ENCODE measurements at regions not wholly inside any gene's neighbourhood (a gene's known extent, or its start where the extent isn't known, plus 50 kb on each side); places are given as distances from the start of the nearest gene placed in this dataset.

- DNase-seq: no peak
- no peak for ATAC-seq
- Histone ChIP-seq H3K27me3 (no peaks in the 10 kb centered on the region), H3K9me3 (no peaks in the 10 kb centered on the region), H3K4me1 (no peaks in the 10 kb centered on the region), H3K36me3 (no peaks in the 10 kb centered on the region), H3K27ac (no peak overlapping the region), H3K4me3 (no peak overlapping the region)
- TF ChIP-seq POLR2A (IDR thresholded peaks at IDR 0.05): no peak
- TF ChIP-seq, protein P1, sequence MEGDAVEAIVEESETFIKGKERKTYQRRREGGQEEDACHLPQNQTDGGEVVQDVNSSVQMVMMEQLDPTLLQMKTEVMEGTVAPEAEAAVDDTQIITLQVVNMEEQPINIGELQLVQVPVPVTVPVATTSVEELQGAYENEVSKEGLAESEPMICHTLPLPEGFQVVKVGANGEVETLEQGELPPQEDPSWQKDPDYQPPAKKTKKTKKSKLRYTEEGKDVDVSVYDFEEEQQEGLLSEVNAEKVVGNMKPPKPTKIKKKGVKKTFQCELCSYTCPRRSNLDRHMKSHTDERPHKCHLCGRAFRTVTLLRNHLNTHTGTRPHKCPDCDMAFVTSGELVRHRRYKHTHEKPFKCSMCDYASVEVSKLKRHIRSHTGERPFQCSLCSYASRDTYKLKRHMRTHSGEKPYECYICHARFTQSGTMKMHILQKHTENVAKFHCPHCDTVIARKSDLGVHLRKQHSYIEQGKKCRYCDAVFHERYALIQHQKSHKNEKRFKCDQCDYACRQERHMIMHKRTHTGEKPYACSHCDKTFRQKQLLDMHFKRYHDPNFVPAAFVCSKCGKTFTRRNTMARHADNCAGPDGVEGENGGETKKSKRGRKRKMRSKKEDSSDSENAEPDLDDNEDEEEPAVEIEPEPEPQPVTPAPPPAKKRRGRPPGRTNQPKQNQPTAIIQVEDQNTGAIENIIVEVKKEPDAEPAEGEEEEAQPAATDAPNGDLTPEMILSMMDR (IDR thresholded peaks at IDR 0.05): no peak
- 83 to 95% (median 89%) methylated on average over 15 to 16 of the region's 16 CpGs for WGBS, 4 donors
- intact Hi-C loops (cut with DNase I): no loop called here
Observed at GRCh38 chrX:96464880-96465558, 219.6 kb upstream of the DIAPH2 start.

- H3K4me1 ChIP-seq: no peaks in the 10 kb centered on the region
- 52 to 76% (median 61%) methylated on average over 4 of the region's 4 CpGs for WGBS, 4 donors
- H3K36me3 ChIP-seq: no peaks in the 10 kb centered on the region
- DNase-seq (no peak), ATAC-seq (no peak)
- no peak overlapping the region for H3K27ac ChIP-seq
- intact Hi-C loops (cut with DNase I): no loop called here
- TF ChIP-seq POLR2A (IDR thresholded peaks at IDR 0.05): no peak
- TF ChIP-seq, protein P1 (IDR thresholded peaks at IDR 0.05): no peak
- no peaks in the 10 kb centered on the region for H3K27me3 ChIP-seq
- no peaks in the 10 kb centered on the region for H3K9me3 ChIP-seq
- H3K4me3 ChIP-seq: no peak overlapping the region
Observed at GRCh38 chrX:96474029-96474740, 210.5 kb upstream of the DIAPH2 start.

DNA sequence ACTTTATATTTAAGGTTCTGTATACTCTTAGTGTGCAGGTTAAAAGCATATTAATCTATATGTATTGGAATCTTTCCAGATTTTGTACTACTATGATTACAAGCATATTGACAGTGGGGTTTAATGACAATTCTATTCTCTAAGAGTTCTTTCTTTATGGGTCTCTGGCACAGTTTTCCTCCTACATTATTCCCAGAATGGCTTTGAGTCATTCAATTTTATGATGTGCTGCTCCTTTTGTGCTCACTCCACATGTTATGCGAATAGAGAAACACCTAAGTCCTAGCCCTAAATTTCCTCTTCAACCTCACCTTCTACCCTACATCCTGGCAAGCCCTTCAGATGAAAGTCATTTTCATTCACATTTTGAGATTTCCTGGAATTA is 209.9 kb upstream of the DIAPH2 start:
- intact Hi-C loops (cut with DNase I): no loop called here
- no peak for DNase-seq
- WGBS, 4 donors: 93 to 98% (median 97%) methylated on average over 1 of the region's 1 CpG

DNA sequence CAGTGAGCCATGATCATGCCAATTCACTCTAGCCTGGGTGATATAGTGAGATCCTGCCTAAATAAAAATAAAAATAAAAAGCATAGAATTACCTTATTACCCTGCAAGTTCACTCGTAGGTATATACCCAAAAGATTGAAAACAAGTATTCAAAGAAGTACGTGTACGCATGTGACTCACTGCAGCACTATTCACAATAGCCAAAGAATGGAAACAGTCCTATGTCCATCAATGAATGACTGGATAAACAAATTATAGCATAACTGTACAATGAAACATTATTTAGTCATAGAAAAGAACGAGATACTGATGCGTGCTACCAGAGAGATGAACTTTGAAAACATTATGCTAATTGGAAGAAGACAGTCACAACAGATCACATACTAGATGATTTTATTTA is 204.6 kb upstream of the DIAPH2 start:
- no peak for ATAC-seq
- WGBS, 4 donors: 44 to 55% (median 50%) methylated on average over 5 of the region's 5 CpGs
- no peak overlapping the region for H3K27ac ChIP-seq
- no peak overlapping the region for H3K4me3 ChIP-seq
- H3K27me3 ChIP-seq: no peaks in the 10 kb centered on the region
- intact Hi-C loops (cut with DNase I): no loop called here
- DNase-seq: no peak
- TF ChIP-seq POLR2A (IDR thresholded peaks at IDR 0.05): no peak
- TF ChIP-seq, protein P1 (IDR thresholded peaks at IDR 0.05): no peak
- no peaks in the 10 kb centered on the region for H3K4me1 ChIP-seq
- H3K36me3 ChIP-seq: no peaks in the 10 kb centered on the region
- H3K9me3 ChIP-seq: no peaks in the 10 kb centered on the region

More for the DNA sequence above, 209.9 kb upstream of the DIAPH2 start:
- no peak overlapping the region for H3K4me3 ChIP-seq
- no peaks in the 10 kb centered on the region for H3K36me3 ChIP-seq
- H3K27me3 ChIP-seq: no peaks in the 10 kb centered on the region
- no peaks in the 10 kb centered on the region for H3K4me1 ChIP-seq
- no peak for ATAC-seq
- H3K27ac ChIP-seq: no peak overlapping the region
- no peaks in the 10 kb centered on the region for H3K9me3 ChIP-seq
- TF ChIP-seq, protein P1 (IDR thresholded peaks at IDR 0.05): no peak
- TF ChIP-seq POLR2A (IDR thresholded peaks at IDR 0.05): no peak

Measured in heart left ventricle (tissue), 16 donors.